EH (cell line): ENCODE measurements at regions not wholly inside any gene's neighbourhood (a gene's known extent, or its start where the extent isn't known, plus 50 kb on each side); places are given as distances from the start of the nearest gene placed in this dataset.
"Not testable (repeated sequence)": the region's sequence is repeated elsewhere in the genome, so short reads cannot be mapped to it uniquely, and the experiment has no call there.

Experiments used
- DNase-seq: peaks from one replicate; pipeline ENCODE4 v3.0.0-alpha.2; 2015; ENCODE audit warnings: low read depth

DNA sequence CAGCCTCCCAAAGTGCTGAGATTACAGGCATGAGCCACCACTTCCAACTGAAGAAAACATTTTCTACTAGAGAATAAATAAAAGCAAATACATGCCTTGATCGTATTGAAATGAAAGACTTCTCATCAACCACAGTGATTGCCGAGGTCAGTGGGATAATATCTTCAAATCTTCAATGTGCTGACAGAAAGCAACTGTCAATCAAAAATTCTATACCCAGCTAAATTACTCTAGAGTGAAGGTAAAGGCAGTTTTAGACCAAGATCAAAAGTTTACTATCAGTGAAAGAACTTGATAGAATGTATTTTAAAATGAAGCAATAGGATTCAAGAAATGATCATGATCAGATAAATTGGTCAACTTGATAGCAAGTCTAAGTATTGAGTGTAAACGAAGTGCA is 130.6 kb downstream of the BRD1 start:
- no peak for DNase-seq

DNA sequence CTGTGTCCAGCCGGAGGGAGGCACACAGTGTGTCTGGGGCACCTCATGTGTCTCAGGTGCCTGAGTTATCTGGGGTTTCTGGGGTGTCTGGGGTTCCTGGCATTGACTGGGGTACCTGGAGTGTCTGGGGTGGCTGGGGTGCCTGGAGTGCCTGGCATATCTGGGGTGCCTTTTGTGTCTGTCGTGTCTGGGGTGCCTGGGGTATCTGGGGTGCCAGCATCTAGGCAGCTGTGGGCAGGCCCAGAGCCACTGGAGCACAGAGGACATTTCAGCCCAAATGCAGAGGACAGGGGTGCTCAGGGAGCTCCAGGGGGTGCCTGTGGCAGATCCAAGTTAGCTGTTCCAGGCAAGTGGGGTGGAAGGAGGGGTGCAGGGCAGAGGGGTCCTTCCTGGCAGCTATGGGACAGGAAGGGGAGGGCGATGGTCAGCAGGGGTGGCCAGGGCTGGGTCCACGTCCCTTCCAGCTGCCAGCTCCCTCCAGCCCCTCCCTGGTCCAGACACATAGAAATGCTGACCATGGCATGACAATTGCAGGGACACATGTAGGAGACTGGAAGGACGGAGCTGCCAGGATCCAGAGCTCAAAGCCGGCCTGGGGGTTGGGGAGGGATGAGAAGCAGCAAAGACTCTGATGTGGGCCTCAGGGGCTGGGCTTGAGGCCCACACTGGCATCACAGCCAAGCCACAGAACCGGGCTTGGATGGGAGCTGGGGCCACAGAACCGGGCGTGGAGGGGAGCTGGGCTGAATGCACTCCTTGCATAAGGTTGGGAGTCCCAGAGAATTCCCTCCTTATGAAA is 133.0 kb downstream of the BRD1 start:
- no peak for DNase-seq

DNA sequence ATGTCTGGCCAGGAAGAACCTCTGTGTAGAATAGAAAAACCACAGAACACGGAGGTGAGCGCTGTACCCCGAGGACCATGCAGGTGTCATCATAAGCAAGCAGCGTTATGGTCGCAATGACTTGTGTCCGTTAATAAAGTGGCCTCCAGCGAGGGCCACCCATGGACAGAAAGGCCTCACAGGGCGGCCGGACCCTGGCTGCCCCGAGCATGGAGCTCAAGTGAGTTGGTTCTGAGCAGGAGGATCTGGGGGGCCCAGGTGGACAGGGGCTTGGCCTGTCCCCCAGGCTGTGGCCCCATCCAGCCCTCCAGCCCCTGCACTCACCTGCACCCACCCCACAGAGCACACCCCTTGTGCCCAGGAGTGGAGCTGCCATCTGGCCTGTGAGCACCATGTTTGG is 133.8 kb downstream of the BRD1 start:
- DNase-seq = no peak

DNA sequence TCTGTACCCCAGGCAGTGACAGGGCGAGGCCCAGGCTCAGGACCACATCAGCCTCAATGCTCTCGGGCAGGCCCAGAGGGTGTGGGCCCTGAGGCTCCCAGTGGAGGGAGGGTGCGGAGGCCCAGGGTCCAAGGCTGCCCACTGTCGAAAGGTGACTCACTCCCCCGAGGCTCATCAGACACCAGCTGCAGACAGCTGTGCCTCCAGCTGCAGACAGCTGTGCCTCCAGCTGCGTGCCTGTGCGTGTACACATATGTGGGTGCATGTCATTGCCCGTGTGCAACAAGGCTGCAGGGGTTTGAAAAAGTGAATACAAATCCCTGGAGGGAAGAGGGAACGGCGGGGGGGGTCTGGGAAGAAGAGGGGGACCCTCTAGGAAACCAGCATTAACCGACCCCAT is 134.3 kb downstream of the BRD1 start:
- DNase-seq = no peak

DNA sequence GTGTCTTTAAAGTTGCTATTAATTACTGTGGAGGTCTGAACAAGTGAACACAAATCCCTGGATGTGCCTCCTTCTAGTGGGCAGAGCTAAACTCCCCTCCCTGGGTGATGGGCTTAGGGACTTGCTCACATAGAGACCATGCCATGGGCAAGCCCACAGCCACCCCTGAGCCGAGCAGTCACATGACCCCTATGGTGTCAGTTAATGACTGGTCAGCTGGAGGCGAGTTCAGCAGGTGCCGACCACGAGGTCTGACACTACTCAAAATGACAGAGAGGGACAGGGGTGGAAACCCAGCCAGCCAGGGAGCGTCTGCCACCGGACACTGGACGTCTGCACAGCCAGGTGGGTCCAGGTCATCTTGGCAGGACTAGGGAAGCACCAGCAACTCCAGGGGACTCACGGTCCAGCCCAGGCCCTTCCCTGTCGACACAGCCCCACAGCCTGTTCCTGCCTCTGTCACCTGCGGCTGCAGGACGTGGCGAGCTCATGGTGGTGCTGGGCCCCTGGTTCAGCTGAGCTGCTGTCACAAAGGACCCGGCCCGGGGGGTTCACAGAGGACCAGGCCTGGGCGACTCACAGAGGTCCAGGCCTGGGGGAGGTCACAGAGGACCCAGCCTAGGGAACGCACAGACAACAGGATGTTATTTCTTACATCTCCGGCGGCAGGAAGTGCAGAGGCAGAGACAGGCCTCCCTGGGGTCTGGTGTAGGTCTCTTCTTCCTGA is 135.0 kb downstream of the BRD1 start:
- no peak for DNase-seq

DNA sequence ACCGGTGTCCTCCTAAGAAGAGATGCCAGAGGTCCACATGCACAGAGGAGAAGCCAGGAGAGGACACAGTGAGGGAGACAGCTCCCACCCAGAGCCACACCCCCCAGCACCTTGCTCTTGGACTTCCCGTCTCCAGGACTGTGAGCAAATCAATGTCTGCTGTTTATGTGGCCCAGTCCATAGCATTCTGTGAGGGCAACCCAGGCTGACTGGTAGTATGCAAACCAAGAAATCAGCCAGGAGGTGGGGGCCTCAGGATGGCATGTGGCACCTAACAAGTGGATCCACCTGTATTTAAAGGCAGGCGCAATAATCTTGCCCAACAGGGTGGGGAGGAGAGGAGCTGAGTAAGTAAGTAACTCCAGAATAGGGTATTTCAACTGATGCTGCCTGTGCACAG is 136.4 kb downstream of the BRD1 start:
- no peak for DNase-seq

DNA sequence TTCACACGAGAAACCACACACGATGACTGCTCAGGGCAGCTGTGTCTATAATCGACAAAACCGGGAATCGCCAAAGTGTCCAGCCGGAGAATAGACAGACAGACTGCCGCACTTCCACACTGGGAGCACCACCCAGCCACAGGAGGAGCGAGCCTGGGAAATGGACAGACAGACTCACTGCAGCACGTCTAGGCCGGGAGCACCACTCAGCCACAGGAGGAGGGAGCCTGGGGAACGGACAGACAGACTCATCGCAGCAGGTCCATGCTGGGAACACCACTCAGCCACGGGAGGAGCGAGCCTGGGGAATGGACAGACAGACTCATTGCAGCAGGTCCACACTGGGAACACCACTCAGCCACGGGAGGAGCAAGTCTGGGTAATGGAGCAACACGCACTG is 137.2 kb downstream of the BRD1 start:
- DNase-seq = no peak

DNA sequence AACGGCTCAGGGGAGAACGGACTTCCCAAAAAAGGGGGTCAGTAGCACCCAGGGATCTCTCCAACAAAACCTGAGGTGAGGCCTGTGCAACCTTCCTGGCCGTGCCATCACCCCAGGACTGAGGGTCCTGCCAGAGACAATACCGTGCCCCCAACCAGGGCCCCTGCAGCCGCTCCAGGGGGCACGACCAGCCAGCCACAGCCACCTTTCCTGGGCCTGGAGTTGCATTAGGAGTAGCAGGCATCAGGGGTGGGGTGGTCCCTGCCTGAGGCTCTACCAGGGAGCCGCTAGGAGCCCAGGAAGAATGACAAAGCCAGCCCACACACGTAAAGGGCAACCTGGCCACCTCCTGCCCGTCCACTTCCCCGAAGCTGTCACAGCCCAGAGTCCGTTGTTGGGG is 137.8 kb downstream of the BRD1 start:
- no peak for DNase-seq

DNA sequence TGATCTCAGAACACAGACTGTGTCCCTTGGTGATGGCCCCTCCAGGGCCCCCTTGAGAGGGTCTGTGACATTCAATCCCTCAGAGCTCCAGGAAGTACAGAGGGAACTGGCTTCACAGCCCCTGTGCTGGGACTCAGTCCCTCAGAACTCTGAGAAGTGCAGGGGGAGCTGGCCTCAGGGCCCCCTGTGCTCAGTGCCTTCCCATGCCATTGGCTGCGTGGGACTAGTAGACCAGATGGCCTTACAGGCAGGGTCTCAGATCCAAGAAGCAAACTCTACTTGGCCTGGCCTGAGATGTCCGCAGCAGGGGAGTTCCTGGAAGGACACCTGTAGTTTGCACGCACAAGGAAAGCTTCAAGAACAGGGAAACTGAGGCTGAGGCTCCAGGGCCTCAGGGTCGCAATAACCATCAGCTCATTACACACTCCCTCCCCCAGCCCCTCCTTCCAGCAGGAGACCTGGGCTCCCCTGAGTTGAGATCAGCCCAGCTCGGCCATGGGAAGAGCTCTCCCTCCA is 138.4 kb downstream of the BRD1 start:
- DNase-seq = no peak

DNA sequence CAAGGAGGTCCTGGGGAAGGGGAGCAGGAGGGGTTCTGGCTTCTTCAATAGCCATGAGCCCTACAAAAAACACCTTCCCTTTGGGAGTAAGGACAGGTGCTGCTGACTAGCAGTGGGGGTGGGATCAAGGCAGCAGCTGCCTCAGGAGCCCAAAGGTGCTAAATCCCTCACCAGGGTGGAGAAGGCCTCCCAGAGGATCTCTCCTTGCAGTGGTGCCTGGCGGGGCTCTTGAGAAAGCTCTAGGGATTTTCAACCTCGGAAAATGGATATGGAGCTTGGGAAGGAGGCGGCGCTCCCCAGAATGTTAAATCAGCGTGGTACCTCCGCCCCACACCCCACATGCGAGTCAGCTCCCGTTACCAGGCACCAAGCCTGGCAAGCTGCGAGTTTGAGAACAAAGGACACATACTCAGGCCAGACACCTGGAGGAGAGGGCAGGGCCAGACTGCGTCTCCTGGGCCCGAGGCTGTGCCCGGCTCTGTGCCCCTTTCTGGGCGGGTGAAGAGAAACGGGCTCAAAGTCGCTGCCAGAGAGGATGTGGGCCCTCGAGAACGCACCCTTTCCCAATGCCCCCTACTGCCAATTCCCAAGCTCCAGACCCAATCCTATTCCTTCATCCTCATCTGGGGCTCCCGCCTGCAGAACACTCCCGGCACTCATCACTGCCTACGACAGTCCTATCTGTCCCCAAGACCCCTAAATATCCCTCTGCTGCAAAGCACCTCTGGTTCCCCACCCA is 139.0 kb downstream of the BRD1 start:
- DNase-seq = no peak

DNA sequence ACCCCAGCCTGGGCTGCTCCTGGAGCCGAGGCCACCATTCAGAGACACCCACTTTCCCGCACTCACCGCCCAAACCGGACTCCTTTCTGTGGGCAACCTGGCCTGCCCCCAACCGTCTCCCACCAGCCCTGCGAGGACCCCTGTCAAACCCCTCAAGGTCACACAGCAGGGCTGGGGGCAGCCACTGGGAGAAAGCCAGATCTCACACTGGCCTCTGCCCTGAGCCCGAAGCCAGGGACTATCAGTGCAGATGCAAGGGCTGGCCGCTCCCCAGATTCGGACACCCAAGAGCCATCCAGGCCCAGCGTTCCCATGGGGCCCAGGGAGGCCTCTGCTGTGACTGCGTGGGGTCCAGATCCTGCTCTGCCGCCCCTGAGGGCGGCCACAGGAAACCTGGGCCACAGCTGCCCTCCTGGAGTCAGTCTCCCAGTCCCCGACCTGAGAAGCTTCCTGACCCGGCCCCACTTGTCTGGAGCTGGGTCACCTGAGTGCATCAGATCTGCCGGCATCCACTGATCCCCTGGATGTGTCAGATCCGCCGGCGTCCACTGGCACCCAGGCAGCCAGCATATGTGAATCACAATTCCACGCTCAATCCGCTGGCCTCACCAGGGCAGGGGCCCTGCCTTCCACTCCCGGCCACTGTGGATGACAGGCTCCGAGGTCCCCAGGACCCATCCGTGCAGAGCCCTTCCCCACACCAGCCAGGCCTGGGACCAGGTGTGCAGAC is 139.7 kb downstream of the BRD1 start:
- no peak for DNase-seq

DNA sequence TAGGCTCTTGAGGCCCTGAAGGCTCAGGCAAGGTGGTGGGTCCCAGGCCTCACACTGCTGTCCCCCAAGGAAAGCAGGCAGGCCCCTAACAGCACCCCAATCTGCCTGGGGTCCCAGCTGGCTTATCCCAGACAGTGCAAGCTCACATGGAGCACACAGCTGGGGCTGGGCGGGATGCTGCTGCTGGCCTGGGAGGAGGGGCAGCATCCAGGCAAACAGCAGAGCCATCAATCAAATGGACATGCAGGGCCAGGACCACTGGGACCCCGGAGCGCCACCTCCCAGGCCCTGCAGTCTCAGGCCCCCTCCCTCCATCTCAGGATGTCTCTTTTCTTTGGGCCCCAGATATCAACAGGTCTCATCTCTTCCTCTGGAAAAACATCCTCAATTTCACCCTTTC is 140.3 kb downstream of the BRD1 start:
- DNase-seq = no peak

DNA sequence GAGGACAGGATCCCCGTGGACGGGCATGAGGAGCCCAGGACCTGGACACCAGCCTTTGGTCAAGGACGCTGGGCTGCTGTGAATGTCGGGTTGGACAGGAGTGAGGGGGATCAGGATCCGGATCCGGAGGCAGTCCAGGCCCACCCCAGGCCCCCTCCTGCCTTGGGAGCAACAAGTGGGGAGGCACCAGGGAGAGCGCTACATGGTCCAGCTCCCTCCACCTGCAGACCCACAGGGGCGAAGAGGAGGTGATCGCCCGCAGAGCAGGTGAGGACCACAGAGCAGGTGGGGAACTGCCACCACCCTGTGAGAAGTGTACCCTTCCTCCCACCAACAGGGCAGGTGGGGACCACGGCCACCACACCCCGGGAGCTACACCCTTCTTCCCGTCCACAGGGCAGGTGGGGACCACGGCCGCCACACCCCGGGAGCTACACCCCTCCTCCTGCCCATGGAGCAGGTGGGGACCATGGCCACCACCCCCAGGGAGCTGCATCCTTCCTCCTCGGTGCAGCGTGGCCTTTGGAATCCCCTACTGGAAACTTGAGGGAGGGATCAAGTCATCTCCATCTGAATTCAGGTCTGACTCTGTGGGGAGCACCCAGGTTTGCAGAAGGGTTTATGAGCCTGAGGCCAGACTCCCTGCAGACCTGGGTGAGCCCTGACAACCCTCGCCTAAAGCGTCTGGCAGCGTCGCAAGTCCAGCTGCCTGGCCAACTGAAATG is 141.0 kb downstream of the BRD1 start:
- DNase-seq = no peak

DNA sequence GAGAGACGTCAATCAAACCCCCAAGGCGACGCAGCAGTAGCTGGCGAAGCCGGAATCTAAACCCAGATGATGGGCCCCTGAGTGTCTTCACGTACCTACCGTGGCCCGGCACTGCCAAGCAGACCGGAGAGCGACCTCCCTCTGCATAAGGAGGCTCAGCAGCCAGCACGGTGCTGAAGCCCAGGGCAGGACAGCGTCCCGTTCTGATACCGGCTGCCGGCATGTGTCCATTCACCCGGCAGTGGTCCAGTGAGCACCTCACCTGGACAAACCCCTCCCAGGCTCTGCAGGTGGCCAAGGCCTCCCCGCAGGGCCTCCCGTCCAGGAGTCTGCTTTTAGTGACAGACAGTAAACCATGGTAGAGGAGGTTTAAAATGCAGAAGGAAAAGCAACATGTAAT is 142.0 kb downstream of the BRD1 start:
- DNase-seq = no peak

DNA sequence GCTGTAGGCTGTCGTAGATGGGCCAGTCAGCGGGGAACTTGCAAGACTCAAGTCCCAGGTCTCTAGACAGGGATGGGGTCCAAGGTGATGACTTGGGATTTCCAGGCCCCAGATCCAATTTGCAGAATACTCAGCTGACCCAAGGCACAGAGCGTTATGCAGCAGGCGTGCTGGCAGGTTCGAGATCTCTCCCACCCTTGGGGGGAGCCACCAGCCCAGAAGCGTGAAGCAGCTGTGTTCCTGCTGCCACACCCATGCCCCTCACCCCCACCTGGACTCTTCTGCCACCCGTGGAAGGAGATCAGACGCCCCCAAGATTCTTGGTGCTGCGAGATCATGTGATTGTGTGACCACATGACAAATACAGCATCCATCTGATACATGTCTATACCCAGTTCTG is 142.6 kb downstream of the BRD1 start:
- no peak for DNase-seq

DNA sequence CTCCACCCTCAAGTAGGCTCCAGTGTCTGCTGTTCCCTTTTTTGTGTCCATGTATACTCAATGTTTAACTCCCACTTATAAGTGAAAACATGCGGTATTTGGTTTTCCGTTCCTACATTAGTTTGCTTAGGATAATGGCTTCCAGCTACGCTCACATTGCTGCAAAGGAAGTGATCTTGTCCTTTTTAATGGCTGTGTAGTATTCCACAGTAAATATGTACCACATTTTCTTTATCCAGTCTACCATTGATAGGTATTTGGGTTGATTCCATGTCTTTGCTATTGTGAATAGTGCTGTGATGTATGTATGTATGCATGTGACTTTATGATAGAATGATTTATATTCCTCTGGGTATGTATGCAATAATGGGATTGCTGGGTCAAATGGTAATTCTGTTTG is 144.6 kb downstream of the BRD1 start:
- DNase-seq = no peak

DNA sequence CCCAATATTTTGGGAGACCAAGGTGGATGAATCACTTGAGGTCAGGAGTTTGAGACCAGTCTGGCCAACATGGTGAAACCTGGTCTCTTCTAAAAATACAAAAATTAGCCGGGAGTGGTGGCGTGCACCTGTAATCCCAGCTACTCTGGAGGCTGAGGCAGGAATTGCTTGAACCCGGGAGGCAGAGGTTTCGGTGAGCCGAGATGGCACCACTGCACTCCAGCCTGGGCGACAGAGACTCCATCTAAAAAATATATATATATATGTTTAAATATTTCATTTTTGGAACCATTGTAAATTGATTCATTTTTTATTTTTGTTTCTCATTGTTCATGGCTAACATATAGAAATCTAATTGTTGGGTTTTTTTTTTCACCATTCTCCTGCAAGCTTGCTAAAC is 146.9 kb downstream of the BRD1 start:
- DNase-seq = not testable (repeated sequence)

DNA sequence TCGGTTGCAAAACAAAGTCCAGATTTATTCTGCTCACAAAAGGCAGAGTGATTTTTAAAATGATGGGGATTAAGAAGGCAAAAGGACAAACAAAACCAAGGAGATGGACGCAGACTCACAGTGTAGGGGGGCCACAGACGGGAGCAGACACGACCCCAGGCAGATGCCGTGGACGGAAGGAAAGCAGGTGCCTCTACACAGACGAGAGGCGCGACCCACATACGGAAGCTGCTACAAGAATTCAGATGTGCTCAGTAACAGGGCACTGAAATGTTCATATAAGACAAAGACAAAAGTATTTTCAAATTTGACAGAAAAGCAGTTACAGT is 148.9 kb downstream of the BRD1 start:
- DNase-seq = no peak

DNA sequence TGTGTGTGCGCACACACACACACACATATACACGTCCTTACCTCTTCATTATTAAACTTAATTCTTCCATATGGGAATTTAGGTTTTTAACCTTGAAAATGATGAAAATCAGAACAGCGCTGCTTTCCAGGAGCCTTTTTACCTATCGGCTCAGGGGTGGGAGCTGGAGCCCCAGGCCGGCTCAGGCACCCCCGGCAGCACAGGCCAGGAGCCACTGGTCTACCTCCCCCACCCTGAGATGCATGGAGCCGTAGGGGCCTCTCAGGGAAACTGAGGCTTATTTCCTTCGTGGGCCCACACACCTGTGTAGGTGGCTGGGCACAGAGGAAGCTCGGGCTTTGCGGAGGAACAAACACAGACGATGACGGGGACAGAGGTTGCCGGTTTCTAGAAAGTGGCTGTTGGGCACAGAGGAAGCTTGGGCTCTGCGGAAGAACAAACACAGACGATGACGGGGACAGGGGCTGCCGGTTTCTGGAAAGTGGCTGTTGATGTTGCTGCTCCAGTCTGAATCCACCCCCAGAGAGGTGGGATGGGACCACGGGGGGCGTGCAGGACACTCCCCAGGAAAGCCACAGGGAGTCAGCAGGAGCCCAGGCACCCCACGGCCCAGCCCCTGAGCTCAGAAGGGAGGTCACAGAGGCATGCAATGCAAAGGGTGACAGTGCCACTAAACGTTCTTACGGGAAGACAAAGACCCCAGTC is 149.4 kb downstream of the BRD1 start:
- no peak for DNase-seq

DNA sequence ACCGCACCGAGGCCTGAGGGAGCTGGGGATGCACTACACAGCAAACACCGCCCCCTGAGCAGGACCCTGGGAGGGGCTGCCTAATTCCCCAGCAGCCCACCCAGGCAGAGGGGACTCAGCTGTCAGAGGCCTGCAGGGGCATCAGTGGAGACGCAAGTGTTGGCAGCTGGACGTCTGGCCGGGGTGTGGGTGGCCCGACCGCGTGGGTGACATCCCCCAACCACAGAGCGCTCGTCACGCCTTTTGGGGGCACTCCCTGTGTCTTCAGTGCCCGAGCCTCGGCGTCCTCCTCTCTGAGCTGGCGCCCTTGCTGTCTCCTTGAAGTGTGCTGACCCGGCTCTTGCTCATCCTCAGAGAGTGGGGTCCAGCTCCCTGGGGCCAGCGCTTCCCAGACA is 150.2 kb downstream of the BRD1 start:
- no peak for DNase-seq
